Caco-2 (cell line): ENCODE measurements at regions not wholly inside any gene's neighbourhood (a gene's known extent, or its start where the extent isn't known, plus 50 kb on each side); places are given as distances from the start of the nearest gene placed in this dataset.

Experiments used
- BruUV-seq: library from RNA; stranded (reverse); fragments of 400-500 nt; replicated peaks from 2 replicates; lab custom pipeline; 2021; lab: Mats Ljungman, UMichigan
- CTCF ChIA-PET: fragments of 300-600 bp; sonication (Branson Sonifier 250); formaldehyde crosslinking; loops from one replicate; lab custom pipeline; 2022; ENCODE audit warnings: antibody characterized with exemption; lab: Charles Lee
- POLR2A ChIA-PET: fragments of 300-600 bp; sonication (Branson Sonifier 250); formaldehyde crosslinking; loops from one replicate; lab custom pipeline; 2022; ENCODE audit warnings: antibody characterized with exemption; lab: Charles Lee
- DNase-seq, 2 experiments: peaks; one replicate each; pipeline versions ENCODE4 v3.0.0 to v3.0.0-alpha.2; 2020 to 2022
- H3K27me3 ChIP-seq: replicated peaks from 2 replicates; pipeline ENCODE4 v1.6.0; 2011; ENCODE audit warnings: low read length; ENCODE audit not compliant: control insufficient read depth, insufficient read depth
- H3K36me3 ChIP-seq: 2 replicates; pipeline ENCODE4 v1.5.1; 2011; ENCODE audit warnings: low read length; ENCODE audit not compliant: control insufficient read depth, insufficient read depth
- H3K4me1 ChIP-seq: fragments of 250-450 bp; sonication (Bioruptor Pico); 2 replicates; pipeline ENCODE4 v1.5.1; 2020; ENCODE audit warnings: mild to moderate bottlenecking
- H3K4me3 ChIP-seq: 2 replicates; pipeline ENCODE4 v1.5.1; 2011; ENCODE audit warnings: low read depth, mild to moderate bottlenecking, control low read depth, low read length
- H3K9me3 ChIP-seq: fragments of 250-450 bp; sonication (Bioruptor Pico); 2 replicates; pipeline ENCODE4 v1.5.1; 2020; ENCODE audit warnings: mild to moderate bottlenecking, moderate library complexity
- H3K27ac Mint-ChIP-seq: one replicate; pipeline ENCODE4 v1.8.0; 2022; ENCODE audit warnings: mixed read lengths; ENCODE audit not compliant: unreplicated experiment
- H3K27me3 Mint-ChIP-seq: one replicate; pipeline ENCODE4 v1.8.0; 2022; ENCODE audit warnings: mixed read lengths; ENCODE audit not compliant: insufficient read depth, unreplicated experiment
- H3K36me3 Mint-ChIP-seq: one replicate; pipeline ENCODE4 v1.8.0; 2022; ENCODE audit warnings: mild to moderate bottlenecking, mixed read lengths; ENCODE audit not compliant: insufficient read depth, unreplicated experiment
- H3K4me1 Mint-ChIP-seq: one replicate; pipeline ENCODE4 v1.8.0; 2022; ENCODE audit warnings: low read depth, mixed read lengths; ENCODE audit not compliant: unreplicated experiment
- H3K4me3 Mint-ChIP-seq: one replicate; pipeline ENCODE4 v1.8.0; 2022; ENCODE audit warnings: mild to moderate bottlenecking, moderate library complexity, mixed read lengths; ENCODE audit not compliant: unreplicated experiment
- H3K9me3 Mint-ChIP-seq: one replicate; pipeline ENCODE4 v1.8.0; 2022; ENCODE audit warnings: mixed read lengths; ENCODE audit not compliant: unreplicated experiment
- CTCF ChIP-seq, 2 experiments: fragments of 200-600 bp in 1 of 2; IDR thresholded peaks; 1 replicate in 1 of 2; 2 replicates in 1 of 2; pipeline versions ENCODE4 v1.5.1 to v1.8.0; 2011 to 2022; ENCODE audit warnings: antibody characterized with exemption in 1 of 2, control low read depth in 1 of 2, inconsistent platforms in 1 of 2, low read depth in 1 of 2, low read length in 1 of 2, mild to moderate bottlenecking in 1 of 2, moderate library complexity in 1 of 2; ENCODE audit not compliant: insufficient read depth in 1 of 2, severe bottlenecking in 1 of 2, unreplicated experiment in 1 of 2
- intact Hi-C: fragments of 100-400 bp; cut with micrococcal nuclease; formaldehyde crosslinking; loops from one replicate; pipeline ENCODE4 v1.10.0; 2022; ENCODE audit not compliant: unreplicated experiment

DNA sequence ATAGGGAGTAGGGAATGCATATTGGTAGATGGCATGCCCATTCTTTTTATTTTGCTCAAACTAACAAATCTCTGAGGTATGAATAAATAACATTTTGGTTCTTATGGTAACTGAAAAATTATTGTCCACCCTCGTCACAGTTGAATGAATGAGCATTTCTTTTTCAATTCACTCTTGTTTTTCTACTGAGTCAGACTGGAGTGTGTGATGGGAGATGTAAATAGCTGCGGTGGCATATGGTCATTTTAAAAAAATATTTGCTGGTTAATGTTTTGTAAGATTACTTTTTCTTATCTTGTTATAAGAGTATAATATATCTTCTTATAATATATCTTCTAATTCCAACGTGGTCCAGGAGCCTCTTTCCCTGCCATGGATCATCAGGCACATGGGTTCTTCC lies 586.5 kb downstream of the SLITRK5 start:
- no peak for TF ChIP-seq CTCF (IDR thresholded peaks at IDR 0.05; ENCODE audit: insufficient read depth in 1 of 2, low read depth in 1 of 2, low read length in 1 of 2, severe bottlenecking in 1 of 2, unreplicated experiment in 1 of 2)
- ChIA-PET POLR2A (no interaction called here), CTCF (no interaction called here)
- H3K9me3 Mint-ChIP-seq: no peaks in the 10 kb centered on the region
- Histone ChIP-seq H3K4me1 (no peaks in the 10 kb centered on the region), H3K36me3 (no peaks in the 10 kb centered on the region), H3K9me3 (no peaks in the 10 kb centered on the region), H3K27me3 (no peaks in the 10 kb centered on the region), H3K4me3 (no peak overlapping the region)
- no peak for DNase-seq
- no peaks in the 10 kb centered on the region for H3K27me3 Mint-ChIP-seq
- no peak overlapping the region for H3K27ac Mint-ChIP-seq
- no peaks in the 10 kb centered on the region for H3K36me3 Mint-ChIP-seq
- no peak overlapping the region for H3K4me3 Mint-ChIP-seq
- BruUV-seq: no TSS peak
- no peaks in the 10 kb centered on the region for H3K4me1 Mint-ChIP-seq
- intact Hi-C loops: no loop called here

DNA sequence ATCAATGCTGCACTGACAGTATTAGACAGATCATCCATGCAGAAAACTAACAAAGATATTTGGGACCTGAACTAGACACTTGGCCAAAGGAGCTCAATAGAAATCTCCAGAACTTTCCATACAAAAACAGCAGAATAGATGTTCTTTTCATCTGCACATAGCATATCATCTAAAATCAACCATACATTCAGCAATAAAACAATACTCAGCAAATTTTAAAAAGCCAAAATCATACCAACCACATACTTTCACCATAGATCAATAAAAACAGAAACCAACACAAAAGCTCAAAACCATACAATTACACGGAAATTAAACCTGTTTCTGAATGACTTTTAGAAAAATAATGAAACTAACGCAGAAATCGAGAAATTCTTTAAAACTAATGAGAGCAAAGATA lies 592.6 kb downstream of the SLITRK5 start:
- Mint-ChIP-seq H3K9me3 (no peaks in the 10 kb centered on the region), H3K4me3 (no peak overlapping the region)

GRCh38 chr13:88281841-88282240 lies 610.7 kb downstream of the SLITRK5 start:
- H3K27ac Mint-ChIP-seq: no peak overlapping the region
- H3K36me3 Mint-ChIP-seq: no peaks in the 10 kb centered on the region
- Histone ChIP-seq H3K4me3 (no peak overlapping the region), H3K4me1 (no peaks in the 10 kb centered on the region), H3K9me3 (no peaks in the 10 kb centered on the region), H3K27me3 (no peaks in the 10 kb centered on the region), H3K36me3 (no peaks in the 10 kb centered on the region)
- DNase-seq: no peak
- ChIA-PET CTCF (no interaction called here), POLR2A (no interaction called here)
- no TSS peak for BruUV-seq
- TF ChIP-seq CTCF (IDR thresholded peaks at IDR 0.05; ENCODE audit: insufficient read depth in 1 of 2, low read depth in 1 of 2, low read length in 1 of 2, severe bottlenecking in 1 of 2, unreplicated experiment in 1 of 2): no peak
- H3K4me3 Mint-ChIP-seq: no peak overlapping the region
- peaks cover 24% of the 10 kb centered on the region for H3K9me3 Mint-ChIP-seq
- intact Hi-C loops: no loop called here
- no peaks in the 10 kb centered on the region for H3K4me1 Mint-ChIP-seq
- H3K27me3 Mint-ChIP-seq: no peaks in the 10 kb centered on the region

More for the DNA sequence above, 592.6 kb downstream of the SLITRK5 start:
- TF ChIP-seq CTCF (IDR thresholded peaks at IDR 0.05; ENCODE audit: insufficient read depth in 1 of 2, low read depth in 1 of 2, low read length in 1 of 2, severe bottlenecking in 1 of 2, unreplicated experiment in 1 of 2): no peak
- no peak for DNase-seq
- intact Hi-C loops: no loop called here
- H3K4me3 ChIP-seq: no peak overlapping the region
- Mint-ChIP-seq H3K27ac (no peak overlapping the region), H3K4me1 (no peaks in the 10 kb centered on the region), H3K27me3 (no peaks in the 10 kb centered on the region), H3K36me3 (no peaks in the 10 kb centered on the region)
- no peaks in the 10 kb centered on the region for H3K9me3 ChIP-seq
- H3K27me3 ChIP-seq: no peaks in the 10 kb centered on the region
- H3K36me3 ChIP-seq: no peaks in the 10 kb centered on the region
- no TSS peak for BruUV-seq
- no peaks in the 10 kb centered on the region for H3K4me1 ChIP-seq
- POLR2A ChIA-PET: no interaction called here
- CTCF ChIA-PET: interaction anchor here (0.6 kb wide), 1 partner anchor 801 kb away, joined by 3 read pairs; no protein-coding TSS in a partner anchor
